Nephron progenitor cell (in vitro differentiated cells): ENCODE measurements at regions not wholly inside any gene's neighbourhood (a gene's known extent, or its start where the extent isn't known, plus 50 kb on each side); places are given as distances from the start of the nearest gene placed in this dataset.

Experiments used
- DNase-seq: peaks from one replicate; pipeline ENCODE4 v3.0.0; 2021
- H3K27ac Mint-ChIP-seq: 2 replicates; pipeline ENCODE4 v1.8.0; 2021; ENCODE audit warnings: mild to moderate bottlenecking, moderate library complexity, mixed read lengths
- H3K27me3 Mint-ChIP-seq: 2 replicates; pipeline ENCODE4 v1.8.0; 2021; ENCODE audit warnings: mild to moderate bottlenecking, low read depth, mixed read lengths; ENCODE audit not compliant: poor library complexity
- H3K36me3 Mint-ChIP-seq: 2 replicates; pipeline ENCODE4 v1.8.0; 2021; ENCODE audit warnings: low read depth, mixed read lengths
- H3K4me1 Mint-ChIP-seq: 2 replicates; pipeline ENCODE4 v1.8.0; 2021; ENCODE audit warnings: mixed read lengths
- H3K4me3 Mint-ChIP-seq: 2 replicates; pipeline ENCODE4 v1.8.0; 2021; ENCODE audit warnings: mild to moderate bottlenecking, moderate library complexity, mixed read lengths
- H3K9me3 Mint-ChIP-seq: 2 replicates; pipeline ENCODE4 v1.8.0; 2021; ENCODE audit warnings: mild to moderate bottlenecking, moderate library complexity, mixed read lengths
- CTCF ChIP-seq: fragments of 200-600 bp; sonication (generic); IDR thresholded peaks from 2 replicates; pipeline ENCODE4 v1.5.0; 2021; ENCODE audit warnings: antibody characterized with exemption

- DNase-seq = no peak
- Mint-ChIP-seq H3K4me3 (no peak overlapping the region), H3K4me1 (peaks cover 34% of the 10 kb centered on the region), H3K9me3 (no peaks in the 10 kb centered on the region), H3K27me3 (peaks cover 3% of the 10 kb centered on the region), H3K36me3 (no peaks in the 10 kb centered on the region), H3K27ac (no peak overlapping the region)
- TF ChIP-seq CTCF = no peak
These were observed 413.8 kb upstream of the SOX5 start for GRCh38 chr12:24363177-24363754.

GRCh38 chr12:24361877-24362580, 412.6 kb upstream of the SOX5 start:
- Mint-ChIP-seq H3K9me3 (no peaks in the 10 kb centered on the region), H3K4me3 (no peak overlapping the region), H3K27me3 (peaks cover 5% of the 10 kb centered on the region), H3K36me3 (no peaks in the 10 kb centered on the region), H3K4me1 (peaks cover 34% of the 10 kb centered on the region), H3K27ac (no peak overlapping the region)
- no peak for TF ChIP-seq CTCF
- DNase-seq = no peak

- Mint-ChIP-seq H3K4me1 (peaks cover 43% of the 10 kb centered on the region), H3K27ac (no peak overlapping the region), H3K36me3 (no peaks in the 10 kb centered on the region), H3K4me3 (no peak overlapping the region), H3K27me3 (peaks cover 5% of the 10 kb centered on the region), H3K9me3 (no peaks in the 10 kb centered on the region)
- no peak for DNase-seq
- no peak for TF ChIP-seq CTCF
These were observed 411.4 kb upstream of the SOX5 start for GRCh38 chr12:24360907-24361306.

- H3K27ac Mint-ChIP-seq = peak overlapping the region; percentile 17
- H3K36me3 Mint-ChIP-seq = no peaks in the 10 kb centered on the region
- peaks cover 5% of the 10 kb centered on the region for H3K27me3 Mint-ChIP-seq
These were observed 411.0 kb upstream of the SOX5 start for GRCh38 chr12:24360461-24360860.

GRCh38 chr12:24360057-24360456, 410.6 kb upstream of the SOX5 start:
- H3K27me3 Mint-ChIP-seq = peaks cover 5% of the 10 kb centered on the region
- peaks cover 43% of the 10 kb centered on the region for H3K4me1 Mint-ChIP-seq
- no peak overlapping the region for H3K4me3 Mint-ChIP-seq
- DNase-seq = no peak
- no peaks in the 10 kb centered on the region for H3K36me3 Mint-ChIP-seq
- H3K27ac Mint-ChIP-seq = peak overlapping the region; percentile 17
- no peak for TF ChIP-seq CTCF
- no peaks in the 10 kb centered on the region for H3K9me3 Mint-ChIP-seq

More at GRCh38 chr12:24360461-24360860, 411.0 kb upstream of the SOX5 start:
- no peak overlapping the region for H3K4me3 Mint-ChIP-seq
- no peaks in the 10 kb centered on the region for H3K9me3 Mint-ChIP-seq
- DNase-seq = no peak
- peaks cover 43% of the 10 kb centered on the region for H3K4me1 Mint-ChIP-seq
- TF ChIP-seq CTCF = no peak

- Mint-ChIP-seq H3K4me1 (peaks cover 43% of the 10 kb centered on the region), H3K36me3 (no peaks in the 10 kb centered on the region), H3K27ac (no peak overlapping the region), H3K27me3 (peaks cover 5% of the 10 kb centered on the region), H3K4me3 (no peak overlapping the region), H3K9me3 (no peaks in the 10 kb centered on the region)
- no peak for TF ChIP-seq CTCF
- DNase-seq = no peak
These were observed 409.9 kb upstream of the SOX5 start for GRCh38 chr12:24359418-24359817.
